Stimulated activated CD4-positive, alpha-beta T cell treated with anti-CD3 and anti-CD28 coated beads, Interleukin-12 subunit alpha, Interleukin-12 subunit beta, amount 100 ng/mL, for 24 hours (primary cell): ENCODE measurements at regions not wholly inside any gene's neighbourhood (a gene's known extent, or its start where the extent isn't known, plus 50 kb on each side); places are given as distances from the start of the nearest gene placed in this dataset.

ENCODE experiments used
- DNase-seq, 2 experiments: peaks; one replicate each; pipeline ENCODE4 v3.0.0-alpha.2; 2020; ENCODE audit warnings: low read depth in 2 of 2

- DNase-seq: no peak
Measured at GRCh38 chr7:51689547-51689946, 372.9 kb upstream of the COBL start.

- no peak for DNase-seq
Measured at GRCh38 chr7:51685794-51686193, 369.2 kb upstream of the COBL start.

GRCh38 chr7:51680594-51681399, 364.2 kb upstream of the COBL start:
- DNase-seq: no peak

GRCh38 chr7:51679358-51679757, 362.7 kb upstream of the COBL start:
- DNase-seq: no peak

- DNase-seq: no peak
Measured at GRCh38 chr7:51666751-51667150, 350.1 kb upstream of the COBL start.

GRCh38 chr7:51666266-51666665, 349.7 kb upstream of the COBL start:
- no peak for DNase-seq

GRCh38 chr7:51665045-51665780, 348.6 kb upstream of the COBL start:
- no peak for DNase-seq

DNA sequence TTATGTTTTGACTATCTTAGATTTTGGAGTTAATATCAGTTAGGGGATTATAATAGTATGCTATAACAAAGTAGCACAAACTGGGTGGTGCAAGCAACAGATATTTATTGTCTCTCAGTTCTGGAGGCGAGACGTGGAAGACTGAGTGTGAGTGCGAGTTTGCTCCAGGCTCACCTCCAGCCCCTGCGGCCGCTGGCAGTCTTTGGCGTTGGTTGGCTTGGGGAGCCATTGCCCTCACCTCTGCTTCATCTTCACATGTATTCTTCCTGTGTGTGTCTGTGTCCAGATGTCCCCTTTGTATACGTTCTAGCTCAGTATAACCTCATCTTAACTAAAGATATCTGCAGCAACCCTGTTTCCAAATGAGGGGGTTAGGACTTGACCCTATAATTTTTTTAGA, 343.9 kb upstream of the COBL start:
- DNase-seq: no peak

DNA sequence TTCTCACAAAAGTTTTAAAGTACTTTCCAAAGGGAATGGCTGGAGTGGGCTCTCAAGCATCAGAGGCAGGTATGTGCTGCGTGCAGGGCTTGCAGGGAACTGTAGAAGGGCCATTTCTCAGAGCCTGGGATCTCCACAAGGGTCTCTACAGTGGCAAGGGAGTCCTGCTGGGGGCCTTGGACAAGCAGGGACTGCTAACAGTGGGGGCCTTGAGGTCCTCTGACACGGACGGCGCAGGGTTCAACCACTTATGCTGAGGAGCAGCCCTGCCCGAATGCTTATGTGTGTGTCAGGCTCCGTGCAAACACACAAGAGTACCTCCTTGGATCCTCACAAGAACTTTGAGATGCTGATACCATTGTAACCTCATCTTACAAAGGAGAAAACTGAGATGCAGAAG, 342.1 kb upstream of the COBL start:
- no peak for DNase-seq

DNA sequence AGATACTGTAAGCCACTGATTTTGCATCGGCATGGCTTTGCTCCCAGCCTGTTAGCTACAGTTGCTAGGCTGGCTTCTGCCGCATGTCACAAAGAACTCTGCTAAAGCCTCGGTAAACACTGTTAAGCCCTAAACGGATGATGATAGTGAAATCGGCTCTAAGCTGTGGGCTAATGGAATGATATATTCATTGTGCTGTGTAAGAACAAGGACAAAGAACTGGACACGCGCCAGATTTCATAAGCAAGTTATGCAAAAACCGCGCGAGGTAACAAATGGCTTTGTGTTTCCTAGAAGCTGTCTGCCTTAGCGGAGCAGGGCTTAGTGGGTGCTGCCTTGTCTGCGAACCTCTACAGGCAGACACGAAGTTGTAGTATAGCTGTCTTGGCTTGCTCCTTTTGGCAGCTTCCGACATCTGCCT, 331.3 kb upstream of the COBL start:
- no peak for DNase-seq

DNA sequence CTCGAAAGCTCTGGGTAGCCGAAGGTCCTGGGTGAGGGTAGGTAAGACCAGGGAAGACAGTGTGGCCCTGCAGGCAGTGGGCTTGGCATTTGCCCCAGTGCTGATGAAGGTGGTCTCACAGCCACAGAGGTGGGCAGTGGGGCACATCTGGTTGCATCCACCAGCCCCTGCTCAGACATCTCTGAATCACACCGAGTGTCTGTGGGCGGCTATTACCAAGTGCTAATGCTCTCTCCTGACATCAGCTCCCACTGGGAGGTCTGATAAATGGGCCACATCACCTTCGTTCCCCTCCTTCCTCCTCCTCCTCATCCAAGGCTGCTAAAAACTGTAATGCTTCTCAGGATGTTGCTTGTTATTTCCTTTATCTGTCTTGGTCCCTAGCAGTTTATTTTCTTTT, 330.9 kb upstream of the COBL start:
- DNase-seq: no peak

DNA sequence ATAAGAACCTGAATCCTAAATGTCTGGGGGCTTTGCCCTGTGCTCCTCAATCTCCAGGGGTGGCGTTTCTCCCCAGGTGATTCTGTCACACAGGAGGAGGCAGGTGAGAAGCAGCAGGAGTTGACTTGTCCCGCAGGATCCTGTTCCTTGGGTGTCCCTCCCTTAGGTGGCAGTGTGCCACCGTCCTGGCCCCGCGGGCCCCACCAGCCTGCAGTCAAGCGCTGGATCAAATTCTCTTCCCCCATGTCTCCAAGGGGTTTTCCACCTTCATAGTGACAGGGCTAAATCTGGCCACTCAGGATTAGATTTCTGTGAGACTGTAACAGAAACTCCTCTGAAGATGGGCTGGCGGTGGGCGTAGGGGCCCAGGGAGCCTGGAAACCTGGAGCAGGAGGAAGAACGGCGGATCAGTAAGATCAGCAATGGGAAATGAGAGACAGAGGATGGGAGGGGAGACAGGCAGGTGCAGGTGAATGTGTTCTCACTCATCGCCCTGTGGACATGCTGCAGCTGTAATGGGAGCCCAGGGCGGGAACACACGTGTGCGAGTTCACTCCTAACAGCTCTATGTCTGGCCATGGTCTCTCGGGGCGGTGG, 329.2 kb upstream of the COBL start:
- no peak for DNase-seq

- DNase-seq: no peak
Measured at GRCh38 chr7:51645255-51645654, 328.6 kb upstream of the COBL start.

GRCh38 chr7:51644216-51644615, 327.6 kb upstream of the COBL start:
- no peak for DNase-seq

DNA sequence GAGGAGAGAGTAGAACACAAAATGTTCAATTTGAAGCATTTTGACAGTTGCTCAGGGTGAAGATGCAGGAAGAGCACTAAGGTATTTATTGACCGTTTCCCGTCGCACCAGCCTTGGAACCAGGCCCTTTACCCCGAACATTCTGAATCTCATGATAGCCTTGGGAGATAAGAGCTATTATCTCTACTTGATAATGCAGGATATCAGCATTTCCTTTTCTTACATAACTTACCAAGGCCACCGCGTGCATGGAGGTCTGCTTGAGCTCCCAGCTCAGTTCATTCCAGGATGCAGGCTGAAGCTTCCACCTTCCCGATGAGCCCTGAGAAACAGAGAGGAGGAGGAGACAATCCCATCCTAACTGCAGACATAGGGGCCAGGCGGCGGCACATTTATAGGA, 324.2 kb upstream of the COBL start:
- no peak for DNase-seq

DNA sequence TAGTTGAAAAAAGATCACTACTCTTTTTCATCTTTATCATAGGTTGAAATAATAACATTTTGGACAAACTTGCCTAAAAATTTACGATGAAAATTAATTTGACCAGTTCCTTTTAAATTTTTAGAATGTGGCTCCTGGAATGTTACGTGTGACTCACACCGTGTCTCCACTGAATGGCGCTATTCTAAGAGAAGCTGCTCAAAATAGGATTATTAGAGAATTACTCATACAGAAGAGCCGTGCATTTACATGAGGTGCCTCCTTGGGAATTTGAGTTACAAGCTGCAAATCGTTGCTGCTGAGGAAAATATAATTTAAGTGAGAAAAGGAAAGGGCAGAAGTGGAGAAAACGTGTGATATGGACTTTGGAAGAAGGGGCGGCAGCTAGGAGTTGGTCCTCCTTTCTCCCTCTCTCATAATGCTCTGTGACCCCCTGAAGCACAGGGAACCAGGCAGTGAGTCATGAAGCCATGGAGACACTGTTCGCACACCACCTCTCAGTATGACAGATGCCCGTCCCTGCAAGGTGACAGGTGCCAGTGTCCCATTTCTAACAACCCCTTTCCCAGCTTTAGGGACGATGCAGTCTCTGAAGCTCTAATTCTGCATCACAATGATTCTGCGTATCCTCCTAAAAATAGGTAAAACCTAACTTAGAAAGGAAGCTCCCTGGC, 323.2 kb upstream of the COBL start:
- no peak for DNase-seq

DNA sequence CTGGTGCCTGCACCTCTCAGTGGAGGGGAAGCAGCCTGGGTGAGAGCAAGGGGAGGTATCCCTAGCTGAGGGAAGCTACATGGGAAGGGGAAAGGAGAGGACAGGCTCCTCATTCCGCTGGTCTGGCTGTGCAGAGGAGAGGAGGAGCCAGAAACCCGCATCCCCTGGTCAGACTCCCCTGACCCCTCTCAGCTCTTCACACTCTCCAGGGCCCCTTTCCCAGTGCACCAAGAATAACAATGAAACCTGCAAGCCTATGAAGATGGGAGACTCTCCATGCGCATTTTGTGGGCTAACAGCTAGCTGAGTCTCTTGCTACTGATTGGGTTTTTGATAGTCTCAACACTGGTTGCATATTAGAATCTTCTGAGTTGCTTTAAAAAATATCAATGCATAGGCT, 319.9 kb upstream of the COBL start:
- no peak for DNase-seq

DNA sequence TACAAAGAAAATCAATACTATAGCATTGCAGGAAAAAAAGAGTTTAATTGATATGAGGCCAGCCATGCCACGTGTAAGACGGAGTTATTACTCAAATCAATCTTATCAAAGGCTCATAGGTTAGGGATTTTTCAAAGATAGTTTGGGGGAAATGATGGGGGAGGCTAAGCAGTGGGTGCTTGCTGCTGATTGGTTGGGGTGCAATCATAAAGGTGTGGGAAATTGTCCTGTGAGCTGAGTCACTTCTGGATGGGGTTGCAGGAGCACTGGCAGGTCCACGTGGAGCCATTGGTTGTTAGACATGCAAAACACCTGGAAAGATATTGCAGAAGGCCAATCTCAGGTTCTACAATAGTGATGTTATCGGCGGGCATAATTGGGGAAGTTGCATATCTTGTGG, 319.2 kb upstream of the COBL start:
- DNase-seq: no peak

DNA sequence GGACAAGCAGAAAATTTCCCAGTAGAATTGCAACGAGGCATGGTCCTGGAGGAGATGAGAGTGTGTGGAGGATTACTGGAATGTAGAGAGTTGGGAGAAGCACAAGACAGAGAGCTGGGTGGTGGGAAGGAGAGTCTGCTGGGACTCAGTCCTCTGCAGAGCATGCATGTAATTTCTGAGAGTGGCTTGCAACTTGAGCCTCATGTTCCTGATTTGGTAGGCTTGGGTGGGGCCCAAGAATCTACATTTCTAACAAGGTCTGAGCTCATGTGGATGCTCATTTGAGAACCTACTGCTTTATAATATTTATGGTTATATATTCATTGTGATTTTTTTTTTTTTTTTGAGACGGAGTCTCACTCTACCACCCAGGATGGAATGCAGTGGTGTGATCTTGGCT, 317.9 kb upstream of the COBL start:
- DNase-seq: no peak

GRCh38 chr7:51634025-51634424, 317.4 kb upstream of the COBL start:
- no peak for DNase-seq

DNA sequence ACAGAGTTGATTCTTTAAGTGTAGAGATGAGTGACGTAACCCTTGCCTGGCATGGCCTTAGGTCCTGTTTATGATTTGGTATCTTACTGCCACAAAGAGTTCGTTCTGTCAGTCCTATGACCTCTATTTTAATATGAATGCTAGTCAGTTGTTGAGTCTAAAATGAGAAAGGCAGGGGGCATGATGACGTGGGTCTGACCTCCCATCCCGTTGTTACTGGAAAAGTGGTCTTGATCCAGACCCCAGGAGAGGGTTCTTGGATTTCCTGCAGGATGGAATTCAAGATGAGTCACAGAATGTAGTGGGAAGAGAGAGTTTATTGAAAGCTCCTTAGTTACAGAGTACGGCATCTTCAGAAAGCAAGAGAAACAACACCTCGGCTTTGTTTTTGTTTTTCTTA, 317.0 kb upstream of the COBL start:
- no peak for DNase-seq

DNA sequence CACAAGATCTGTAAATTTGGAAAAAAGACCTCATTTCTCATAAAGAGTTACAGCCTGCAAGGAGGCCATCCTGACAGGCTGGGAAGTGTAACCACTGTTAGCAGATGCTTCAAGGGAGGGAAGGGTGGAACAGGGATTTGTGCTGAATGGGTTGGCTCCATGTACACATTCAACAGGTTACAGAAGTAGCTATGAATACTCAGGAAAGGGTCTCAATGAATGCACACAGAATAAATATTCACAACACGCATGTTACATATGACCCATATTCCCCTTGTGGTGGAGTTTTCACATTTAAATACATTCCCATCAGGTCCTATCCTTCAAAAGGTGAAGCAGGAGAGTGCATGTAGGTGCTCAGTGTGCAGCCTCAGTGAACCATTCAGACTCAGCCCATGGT, 316.4 kb upstream of the COBL start:
- DNase-seq: no peak
